GM23338 (cell line): ENCODE measurements at regions not wholly inside any gene's neighbourhood (a gene's known extent, or its start where the extent isn't known, plus 50 kb on each side); places are given as distances from the start of the nearest gene placed in this dataset.

ENCODE experiments used
- ATAC-seq: fragments of 200-7000 bp; cut with Tn5 transposase; 3 replicates; pipeline ENCODE4 v1.9.1; 2020
- DNase-seq: peaks from one replicate; pipeline ENCODE4 v3.0.0-alpha.2; 2015; ENCODE audit warnings: low spot score
- H2AFZ ChIP-seq: fragments of 200-600 bp; sonication (generic); 2 replicates; pipeline ENCODE4 v1.8.0; 2016; ENCODE audit warnings: antibody characterized with exemption, mild to moderate bottlenecking, moderate library complexity
- H3F3A ChIP-seq: fragments of 200-600 bp; sonication (generic); replicated peaks from 2 replicates; pipeline ENCODE4 v1.8.0; 2017; ENCODE audit warnings: antibody characterized with exemption, mixed run types, low read depth
- H3K27ac ChIP-seq: fragments of 200-600 bp; sonication (generic); 2 replicates; pipeline ENCODE4 v1.6.1; 2016; ENCODE audit warnings: low read depth
- H3K27me3 ChIP-seq: fragments of 200-600 bp; sonication (generic); 2 replicates; pipeline ENCODE4 v1.8.0; 2016; ENCODE audit warnings: mild to moderate bottlenecking, mixed run types, moderate library complexity; ENCODE audit not compliant: insufficient read depth
- H3K36me3 ChIP-seq: fragments of 200-600 bp; sonication (generic); 2 replicates; pipeline ENCODE4 v1.8.0; 2016; ENCODE audit warnings: mild to moderate bottlenecking; ENCODE audit not compliant: insufficient read depth
- H3K4me1 ChIP-seq: fragments of 200-600 bp; sonication (generic); 2 replicates; pipeline ENCODE4 v1.8.0; 2016; ENCODE audit warnings: mild to moderate bottlenecking, moderate library complexity; ENCODE audit not compliant: insufficient read depth
- H3K4me2 ChIP-seq: fragments of 200-600 bp; sonication (generic); 2 replicates; pipeline ENCODE4 v1.7.1; 2017; ENCODE audit warnings: mixed run types
- H3K4me3 ChIP-seq: fragments of 200-600 bp; sonication (generic); 2 replicates; pipeline ENCODE4 v1.6.1; 2016; ENCODE audit warnings: mixed run types
- H3K79me2 ChIP-seq: fragments of 200-600 bp; sonication (generic); replicated peaks from 2 replicates; pipeline ENCODE4 v1.8.0; 2017; ENCODE audit warnings: mild to moderate bottlenecking; ENCODE audit not compliant: insufficient read depth
- H3K9me2 ChIP-seq: fragments of 200-600 bp; sonication (generic); 2 replicates; pipeline ENCODE4 v1.8.0; 2017; ENCODE audit not compliant: insufficient read depth
- H4K20me1 ChIP-seq: fragments of 200-600 bp; sonication (generic); replicated peaks from 2 replicates; pipeline ENCODE4 v1.8.0; 2017; ENCODE audit warnings: mild to moderate bottlenecking; ENCODE audit not compliant: insufficient read depth
- H3K27ac Mint-ChIP-seq: 2 replicates; pipeline ENCODE4 v1.8.0; 2020; ENCODE audit warnings: inconsistent platforms, mild to moderate bottlenecking, moderate library complexity, mixed read lengths
- H3K27me3 Mint-ChIP-seq: 3 replicates; pipeline ENCODE4 v1.8.0; 2022; ENCODE audit warnings: low read depth, mild to moderate bottlenecking, moderate library complexity, mixed read lengths, inconsistent platforms; ENCODE audit not compliant: insufficient read depth, poor library complexity
- H3K36me3 Mint-ChIP-seq: 3 replicates; pipeline ENCODE4 v1.8.0; 2021; ENCODE audit warnings: low read depth, mild to moderate bottlenecking, inconsistent platforms, moderate library complexity, mixed read lengths
- H3K4me1 Mint-ChIP-seq: 3 replicates; pipeline ENCODE4 v1.8.0; 2020; ENCODE audit warnings: mild to moderate bottlenecking, inconsistent platforms, mixed read lengths
- H3K4me3 Mint-ChIP-seq: 3 replicates; pipeline ENCODE4 v1.8.0; 2021; ENCODE audit warnings: moderate library complexity, mild to moderate bottlenecking, inconsistent platforms, mixed read lengths
- H3K9me3 Mint-ChIP-seq: 3 replicates; pipeline ENCODE4 v1.8.0; 2020; ENCODE audit warnings: moderate library complexity, mild to moderate bottlenecking, inconsistent platforms, mixed read lengths
- CREB1 ChIP-seq: fragments of 250-450 bp; sonication (Bioruptor Pico); IDR thresholded peaks from 2 replicates; pipeline ENCODE4 v1.5.0; 2020; ENCODE audit warnings: low read depth, mild to moderate bottlenecking, moderate library complexity
- CTCF ChIP-seq, 2 experiments: fragments of 200-600 bp in 1 of 2; sonication (generic) in 1 of 2; conservative IDR thresholded peaks; 2 replicates each; pipeline versions ENCODE4 v1.5.1 to v1.6.1; 2016 to 2017; ENCODE audit warnings: antibody characterized with exemption in 2 of 2, low read depth in 2 of 2, mild to moderate bottlenecking in 2 of 2, moderate library complexity in 1 of 2
- EZH2 ChIP-seq: fragments of 200-600 bp; sonication (generic); IDR thresholded peaks from one replicate; pipeline ENCODE4 v1.8.0; 2017; ENCODE audit warnings: antibody characterized with exemption, mild to moderate bottlenecking, low read depth; ENCODE audit not compliant: unreplicated experiment
- POLR2AphosphoS5 ChIP-seq: IDR thresholded peaks from 2 replicates; pipeline ENCODE4 v1.6.1; 2016; ENCODE audit warnings: antibody characterized with exemption, low read depth
- REST ChIP-seq: IDR thresholded peaks from one replicate; pipeline ENCODE4 v1.6.1; 2018; ENCODE audit warnings: antibody characterized with exemption; ENCODE audit not compliant: unreplicated experiment
- STAT1 ChIP-seq: IDR thresholded peaks from one replicate; pipeline ENCODE4 v1.6.1; 2016; ENCODE audit warnings: antibody characterized with exemption; ENCODE audit not compliant: unreplicated experiment
- ZNF331 ChIP-seq: fragments of 250-450 bp; sonication (Bioruptor Pico); IDR thresholded peaks from 2 replicates; pipeline ENCODE4 v1.5.0; 2020; ENCODE audit warnings: low read depth, mild to moderate bottlenecking, moderate library complexity
- ZNF462 ChIP-seq: fragments of 250-450 bp; sonication (Bioruptor Pico); IDR thresholded peaks from 2 replicates; pipeline ENCODE4 v1.5.0; 2020; ENCODE audit warnings: mild to moderate bottlenecking, moderate library complexity

- Histone ChIP-seq H3K4me3 (no peak overlapping the region), H3K27me3 (no peaks in the 10 kb centered on the region), H3K4me1 (peaks cover 25% of the 10 kb centered on the region), H3K9me2 (no peaks in the 10 kb centered on the region), H3K79me2 (no peaks in the 10 kb centered on the region), H3F3A (no peaks in the 10 kb centered on the region), H3K36me3 (no peaks in the 10 kb centered on the region), H4K20me1 (no peaks in the 10 kb centered on the region), H3K4me2 (no peak overlapping the region), H3K27ac (no peak overlapping the region), H2AFZ (peak overlapping the region; percentile 56; the same call in 1 of the 2 replicates)
- H3K27me3 Mint-ChIP-seq = peaks cover 3% of the 10 kb centered on the region
- H3K4me1 Mint-ChIP-seq = peaks cover 22% of the 10 kb centered on the region
- H3K27ac Mint-ChIP-seq = no peak overlapping the region
- H3K4me3 Mint-ChIP-seq = no peak overlapping the region
- no peaks in the 10 kb centered on the region for H3K36me3 Mint-ChIP-seq
- H3K9me3 Mint-ChIP-seq = peaks cover 3% of the 10 kb centered on the region; the same call in 1 of the 3 replicates
- DNase-seq = peak; percentile 59
- ATAC-seq = no peak
- TF ChIP-seq CTCF (conservative IDR thresholded peaks at IDR 0.05; ENCODE audit: low read depth in 2 of 2) (peak; percentile 49 to 54), STAT1 (no peak), ZNF331 (no peak)
Measured at GRCh38 chr13:47459512-47459911, 541.6 kb downstream of the SUCLA2 start.

GRCh38 chr13:47457626-47458025 lies 543.4 kb downstream of the SUCLA2 start:
- Histone ChIP-seq H2AFZ (no peak overlapping the region), H3K4me1 (peaks cover 23% of the 10 kb centered on the region), H3K27me3 (no peaks in the 10 kb centered on the region), H4K20me1 (no peaks in the 10 kb centered on the region), H3K9me2 (no peaks in the 10 kb centered on the region), H3F3A (no peaks in the 10 kb centered on the region), H3K36me3 (no peaks in the 10 kb centered on the region), H3K4me3 (no peak overlapping the region), H3K79me2 (no peaks in the 10 kb centered on the region), H3K27ac (no peak overlapping the region), H3K4me2 (no peak overlapping the region)
- no peaks in the 10 kb centered on the region; the same call in 2 of the 3 replicates for H3K9me3 Mint-ChIP-seq
- DNase-seq (no peak), ATAC-seq (no peak)
- no peak overlapping the region for H3K27ac Mint-ChIP-seq
- H3K4me1 Mint-ChIP-seq = peaks cover 22% of the 10 kb centered on the region
- H3K27me3 Mint-ChIP-seq = peaks cover 3% of the 10 kb centered on the region
- H3K4me3 Mint-ChIP-seq = no peak overlapping the region
- no peaks in the 10 kb centered on the region for H3K36me3 Mint-ChIP-seq
- TF ChIP-seq EZH2 (no peak), POLR2AphosphoS5 (no peak), REST (no peak), CTCF (conservative IDR thresholded peaks at IDR 0.05; ENCODE audit: low read depth in 2 of 2) (no peak), ZNF462 (CRISPR knock-in tag) (no peak), CREB1 (CRISPR knock-in tag) (no peak)
